ENCODE measurements at regions not wholly inside any gene's neighbourhood (a gene's known extent, or its start where the extent isn't known, plus 50 kb on each side); places are given as distances from the start of the nearest gene placed in this dataset.

- TF ChIP-seq CTCF (IDR thresholded peaks at IDR 0.05) (no peak), POLR2AphosphoS5 (IDR thresholded peaks at IDR 0.05) (no peak)
Observed at GRCh38 chr7:112630565-112630964, 149.8 kb downstream of the LSMEM1 start.

Measured in upper lobe of left lung (tissue), 4 donors.